ENCODE measurements at regions not wholly inside any gene's neighbourhood (a gene's known extent, or its start where the extent isn't known, plus 50 kb on each side); places are given as distances from the start of the nearest gene placed in this dataset.

DNA sequence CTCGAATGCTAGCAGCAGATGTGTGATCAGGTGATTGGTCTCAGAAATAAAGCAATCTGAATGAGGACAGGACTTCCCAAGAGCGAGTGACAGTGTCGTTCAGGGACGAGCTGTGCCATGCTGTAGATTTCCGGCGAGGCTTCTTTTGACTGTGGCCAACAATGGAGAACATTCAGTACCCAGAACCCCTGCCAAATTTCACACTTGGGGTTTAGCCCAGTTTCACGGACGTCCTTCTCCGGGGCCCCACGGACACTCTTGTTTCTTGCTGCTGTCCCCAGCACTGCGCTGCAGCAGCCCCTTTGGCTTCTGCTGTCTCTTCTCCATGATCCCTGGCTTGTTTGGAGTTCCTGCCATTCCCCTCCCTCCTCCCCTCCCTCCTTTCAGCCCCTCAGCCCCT is 115.1 kb upstream of the GRAMD1B start:
- TF ChIP-seq, protein P1, sequence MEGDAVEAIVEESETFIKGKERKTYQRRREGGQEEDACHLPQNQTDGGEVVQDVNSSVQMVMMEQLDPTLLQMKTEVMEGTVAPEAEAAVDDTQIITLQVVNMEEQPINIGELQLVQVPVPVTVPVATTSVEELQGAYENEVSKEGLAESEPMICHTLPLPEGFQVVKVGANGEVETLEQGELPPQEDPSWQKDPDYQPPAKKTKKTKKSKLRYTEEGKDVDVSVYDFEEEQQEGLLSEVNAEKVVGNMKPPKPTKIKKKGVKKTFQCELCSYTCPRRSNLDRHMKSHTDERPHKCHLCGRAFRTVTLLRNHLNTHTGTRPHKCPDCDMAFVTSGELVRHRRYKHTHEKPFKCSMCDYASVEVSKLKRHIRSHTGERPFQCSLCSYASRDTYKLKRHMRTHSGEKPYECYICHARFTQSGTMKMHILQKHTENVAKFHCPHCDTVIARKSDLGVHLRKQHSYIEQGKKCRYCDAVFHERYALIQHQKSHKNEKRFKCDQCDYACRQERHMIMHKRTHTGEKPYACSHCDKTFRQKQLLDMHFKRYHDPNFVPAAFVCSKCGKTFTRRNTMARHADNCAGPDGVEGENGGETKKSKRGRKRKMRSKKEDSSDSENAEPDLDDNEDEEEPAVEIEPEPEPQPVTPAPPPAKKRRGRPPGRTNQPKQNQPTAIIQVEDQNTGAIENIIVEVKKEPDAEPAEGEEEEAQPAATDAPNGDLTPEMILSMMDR (conservative IDR thresholded peaks at IDR 0.05; ENCODE audit: low read depth in 2 of 2) = no peak
- TF ChIP-seq, protein P2, sequence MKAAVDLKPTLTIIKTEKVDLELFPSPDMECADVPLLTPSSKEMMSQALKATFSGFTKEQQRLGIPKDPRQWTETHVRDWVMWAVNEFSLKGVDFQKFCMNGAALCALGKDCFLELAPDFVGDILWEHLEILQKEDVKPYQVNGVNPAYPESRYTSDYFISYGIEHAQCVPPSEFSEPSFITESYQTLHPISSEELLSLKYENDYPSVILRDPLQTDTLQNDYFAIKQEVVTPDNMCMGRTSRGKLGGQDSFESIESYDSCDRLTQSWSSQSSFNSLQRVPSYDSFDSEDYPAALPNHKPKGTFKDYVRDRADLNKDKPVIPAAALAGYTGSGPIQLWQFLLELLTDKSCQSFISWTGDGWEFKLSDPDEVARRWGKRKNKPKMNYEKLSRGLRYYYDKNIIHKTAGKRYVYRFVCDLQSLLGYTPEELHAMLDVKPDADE (IDR thresholded peaks at IDR 0.05) = no peak
- TF ChIP-seq EZH2 (IDR thresholded peaks at IDR 0.05; ENCODE audit: low read depth, unreplicated experiment) (no peak), EZH2phosphoT487 (IDR thresholded peaks at IDR 0.05; ENCODE audit: unreplicated experiment) (no peak), JUNB (IDR thresholded peaks at IDR 0.05; ENCODE audit: unreplicated experiment) (no peak)
